OCI-LY3 (cell line): ENCODE measurements at regions not wholly inside any gene's neighbourhood (a gene's known extent, or its start where the extent isn't known, plus 50 kb on each side); places are given as distances from the start of the nearest gene placed in this dataset.

Experiments used
- H2AFZ ChIP-seq: fragments of 200-600, 300-600 bp; shearing (Covaris generic); 2 replicates; pipeline ENCODE4 v1.6.0; 2014; ENCODE audit warnings: antibody characterized with exemption, low read depth, low read length
- H3K27ac ChIP-seq: fragments of 200-600, 300-600 bp; sonication (generic); 2 replicates; pipeline ENCODE4 v1.5.1; 2014; ENCODE audit warnings: mild to moderate bottlenecking, low read length, moderate library complexity, mixed read lengths
- H3K27me3 ChIP-seq: fragments of 200-600, 300-600 bp; sonication (generic); 2 replicates; pipeline ENCODE4 v1.6.1; 2014; ENCODE audit warnings: low read depth, low read length, mixed read lengths
- H3K36me3 ChIP-seq: fragments of 200-600, 300-600 bp; sonication (generic); replicated peaks from 2 replicates; pipeline ENCODE3; 2014; ENCODE audit warnings: low read depth, low read length, mixed read lengths
- H3K4me1 ChIP-seq: fragments of 300-600, 200-600 bp; sonication (generic); 2 replicates; pipeline ENCODE4 v1.6.1; 2014; ENCODE audit warnings: low read length, mixed read lengths
- H3K4me2 ChIP-seq: fragments of 200-600, 300-600 bp; sonication (generic); 2 replicates; pipeline ENCODE4 v1.6.1; 2014; ENCODE audit warnings: low read length, mixed read lengths
- H3K4me3 ChIP-seq: fragments of 300-600, 200-600 bp; sonication (generic); 2 replicates; pipeline ENCODE4 v1.5.1; 2014; ENCODE audit warnings: antibody characterized with exemption, mild to moderate bottlenecking, low read length, moderate library complexity
- H3K79me2 ChIP-seq: fragments of 300-600, 200-600 bp; shearing (Covaris generic); 2 replicates; pipeline ENCODE4 v1.6.1; 2014; ENCODE audit warnings: mild to moderate bottlenecking, low read length, mixed read lengths
- H3K9ac ChIP-seq: fragments of 300-600, 200-600 bp; shearing (Covaris generic); 2 replicates; pipeline ENCODE4 v1.6.0; 2014; ENCODE audit warnings: mild to moderate bottlenecking, low read length, moderate library complexity
- H3K9me3 ChIP-seq: fragments of 200-600, 300-600 bp; shearing (Covaris generic); 2 replicates; pipeline ENCODE4 v1.6.1; 2014; ENCODE audit warnings: low read length, mixed read lengths; ENCODE audit not compliant: insufficient read depth
- H4K20me1 ChIP-seq: fragments of 200-600, 300-600 bp; sonication (generic); 2 replicates; pipeline ENCODE4 v1.6.1; 2016; ENCODE audit warnings: low read length, mixed read lengths; ENCODE audit not compliant: insufficient read depth
- CTCF ChIP-seq: fragments of 200-600, 300-600 bp; sonication (generic); IDR thresholded peaks from 2 replicates; pipeline ENCODE4 v1.5.1; 2014; ENCODE audit warnings: antibody characterized with exemption, low read length, low read depth
- EZH2phosphoT487 ChIP-seq: fragments of 200-600 bp; shearing (Covaris generic); IDR thresholded peaks from 2 replicates; pipeline ENCODE4 v1.6.1; 2018; ENCODE audit warnings: antibody characterized with exemption, mixed run types, low read depth

- Histone ChIP-seq H3K27me3 (peaks cover 17% of the 10 kb centered on the region), H3K4me3 (peak overlapping the region; percentile 86)
- no peak for TF ChIP-seq EZH2phosphoT487
- TF ChIP-seq CTCF = peak; percentile 12; the same call in 1 of the 2 replicates
These were observed 49.6 kb upstream of the FOXE1 start for GRCh38 chr9:97803167-97804058.

More at GRCh38 chr9:97803167-97804058, 49.6 kb upstream of the FOXE1 start:
- Histone ChIP-seq H3K27ac (no peak overlapping the region), H2AFZ (peak overlapping the region; percentile 98), H3K36me3 (no peaks in the 10 kb centered on the region), H3K79me2 (no peaks in the 10 kb centered on the region), H3K9ac (peak overlapping the region; percentile 64), H3K4me2 (peak overlapping the region; percentile 78), H3K4me1 (peaks cover 5% of the 10 kb centered on the region), H4K20me1 (no peaks in the 10 kb centered on the region), H3K9me3 (no peaks in the 10 kb centered on the region)
